ENCODE measurements at regions not wholly inside any gene's neighbourhood (a gene's known extent, or its start where the extent isn't known, plus 50 kb on each side); places are given as distances from the start of the nearest gene placed in this dataset.

DNA sequence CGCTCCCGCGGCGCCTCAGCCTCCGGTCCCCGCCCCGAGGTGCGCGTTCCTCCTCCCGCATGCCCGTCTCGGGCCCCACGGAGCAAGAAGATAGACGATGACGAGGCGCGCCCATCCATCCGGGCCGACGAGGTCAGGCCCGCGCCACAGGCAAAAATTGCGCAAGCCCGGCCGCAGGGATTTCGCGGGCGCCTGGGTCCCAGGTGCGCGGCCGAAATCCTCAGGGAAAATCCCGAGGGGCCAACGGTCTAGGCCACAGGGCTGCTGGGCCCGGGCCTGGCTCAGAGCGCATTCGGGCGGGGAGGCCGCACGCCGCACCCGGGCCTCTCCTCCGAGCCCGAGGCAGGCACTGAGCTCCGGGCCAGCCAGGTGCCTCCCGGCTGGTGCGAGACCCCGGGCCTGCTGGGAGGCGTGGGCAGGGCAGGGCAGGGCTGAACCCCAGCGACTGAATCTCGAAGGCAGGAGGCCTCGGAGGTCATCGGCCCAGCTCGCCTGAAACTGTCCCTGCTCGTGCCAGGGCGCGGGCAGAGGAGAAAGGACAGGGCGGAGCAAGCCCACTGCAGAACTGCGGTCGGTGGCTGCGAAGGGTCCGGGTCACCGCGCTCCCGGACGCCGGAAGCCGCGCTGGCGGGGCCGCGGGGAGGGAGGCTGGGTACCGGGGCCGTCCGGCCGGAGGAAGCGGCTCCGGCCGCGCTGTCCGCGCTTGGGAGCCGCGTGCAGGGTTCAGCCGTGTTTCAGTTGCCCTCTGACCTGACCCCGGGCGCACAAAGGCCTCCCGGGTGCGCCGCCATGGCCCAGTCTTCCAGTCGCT is 66.8 kb downstream of the FOXD1 start:
- peaks cover 90% of the 10 kb centered on the region for H3K27me3 ChIP-seq (ENCODE audit: insufficient read depth)
- H3K36me3 ChIP-seq (ENCODE audit: insufficient read depth): peaks cover 7% of the 10 kb centered on the region
- Mint-ChIP-seq H3K36me3 (ENCODE audit: low read depth) (peaks cover 21% of the 10 kb centered on the region), H3K9me3 (peaks cover 22% of the 10 kb centered on the region), H3K4me1 (peaks cover 37% of the 10 kb centered on the region), H3K27ac (no peak overlapping the region), H3K4me3 (peak overlapping the region; percentile 63), H3K27me3 (ENCODE audit: insufficient read depth, low read depth, poor library complexity) (peaks cover 74% of the 10 kb centered on the region)
- H3K9me2 ChIP-seq (ENCODE audit: insufficient read depth): no peaks in the 10 kb centered on the region
- no peak overlapping the region for H3K27ac ChIP-seq (ENCODE audit: low read depth)
- ATAC-seq (peak; percentile 60), DNase-seq (ENCODE audit: low spot score) (peak; percentile 53)
- TF ChIP-seq POLR2AphosphoS5 (IDR thresholded peaks at IDR 0.05; ENCODE audit: low read depth): no peak
- TF ChIP-seq EZH2 (IDR thresholded peaks at IDR 0.05; ENCODE audit: low read depth, unreplicated experiment): peak; percentile 26
- peaks cover 37% of the 10 kb centered on the region; the same call in 1 of the 2 replicates for H3K4me1 ChIP-seq (ENCODE audit: insufficient read depth)
- peak overlapping the region; percentile 85 for H3K4me2 ChIP-seq
- peak overlapping the region; percentile 97 for H2AFZ ChIP-seq
- no peaks in the 10 kb centered on the region for H3K79me2 ChIP-seq (replicated peaks; ENCODE audit: insufficient read depth)
- H3K4me3 ChIP-seq: peak overlapping the region; percentile 59
- H3F3A ChIP-seq (replicated peaks; ENCODE audit: low read depth): peaks cover 6% of the 10 kb centered on the region; the same call in 1 of the 2 replicates
- no peaks in the 10 kb centered on the region for H4K20me1 ChIP-seq (replicated peaks; ENCODE audit: insufficient read depth)

DNA sequence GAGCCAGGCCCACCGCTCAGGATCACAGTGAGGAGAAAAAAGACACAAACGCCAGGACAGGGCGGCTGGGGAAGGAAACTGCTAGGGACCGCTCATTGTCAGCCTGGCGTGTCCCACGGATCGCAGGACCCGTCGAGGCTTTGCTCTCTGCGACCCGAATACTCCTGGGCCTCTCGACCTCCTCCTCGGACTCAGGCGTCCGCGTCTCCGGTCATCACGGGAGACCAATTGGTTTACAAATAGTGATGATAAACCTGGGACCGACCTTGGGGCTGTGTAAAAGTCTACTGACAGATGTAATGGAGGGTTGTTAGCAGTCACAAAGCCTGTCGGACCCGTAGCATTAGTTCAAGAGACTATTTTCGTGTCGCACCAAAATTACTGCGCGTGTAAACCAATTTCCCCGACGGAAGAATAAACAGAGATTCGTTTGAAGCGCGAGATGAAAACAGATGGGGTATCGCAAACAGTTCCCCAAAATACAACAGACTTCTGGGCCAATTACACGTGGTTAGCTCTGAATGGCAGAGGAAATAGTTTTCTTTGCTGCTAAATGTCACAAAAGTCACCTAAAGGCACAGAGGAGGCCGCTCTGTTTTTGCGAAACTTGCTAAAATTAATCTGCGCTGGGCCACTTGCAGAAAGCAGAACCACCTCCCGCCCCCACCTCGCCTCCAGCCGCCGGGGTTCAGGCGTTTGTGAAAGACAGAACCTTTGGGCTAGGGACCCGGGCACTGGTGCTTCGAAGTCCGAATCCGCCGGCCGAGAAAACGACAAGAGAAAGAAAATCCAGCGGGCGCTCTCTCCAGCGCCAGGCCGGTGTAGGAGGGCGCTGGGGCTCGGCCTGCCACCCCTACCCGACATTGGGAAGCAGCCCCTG is 67.6 kb downstream of the FOXD1 start:
- DNase-seq (ENCODE audit: low spot score): peak; percentile 72

More for the DNA sequence above, 67.6 kb downstream of the FOXD1 start:
- Mint-ChIP-seq H3K27me3 (ENCODE audit: insufficient read depth, low read depth, poor library complexity) (peaks cover 76% of the 10 kb centered on the region), H3K9me3 (peaks cover 18% of the 10 kb centered on the region), H3K4me3 (peak overlapping the region; percentile 63), H3K27ac (no peak overlapping the region), H3K36me3 (ENCODE audit: low read depth) (peaks cover 17% of the 10 kb centered on the region), H3K4me1 (peaks cover 37% of the 10 kb centered on the region)
- TF ChIP-seq EZH2phosphoT487 (IDR thresholded peaks at IDR 0.05; ENCODE audit: unreplicated experiment) (peak; percentile 58), EZH2 (IDR thresholded peaks at IDR 0.05; ENCODE audit: low read depth, unreplicated experiment) (peak; percentile 96)
- TF ChIP-seq, protein P1, sequence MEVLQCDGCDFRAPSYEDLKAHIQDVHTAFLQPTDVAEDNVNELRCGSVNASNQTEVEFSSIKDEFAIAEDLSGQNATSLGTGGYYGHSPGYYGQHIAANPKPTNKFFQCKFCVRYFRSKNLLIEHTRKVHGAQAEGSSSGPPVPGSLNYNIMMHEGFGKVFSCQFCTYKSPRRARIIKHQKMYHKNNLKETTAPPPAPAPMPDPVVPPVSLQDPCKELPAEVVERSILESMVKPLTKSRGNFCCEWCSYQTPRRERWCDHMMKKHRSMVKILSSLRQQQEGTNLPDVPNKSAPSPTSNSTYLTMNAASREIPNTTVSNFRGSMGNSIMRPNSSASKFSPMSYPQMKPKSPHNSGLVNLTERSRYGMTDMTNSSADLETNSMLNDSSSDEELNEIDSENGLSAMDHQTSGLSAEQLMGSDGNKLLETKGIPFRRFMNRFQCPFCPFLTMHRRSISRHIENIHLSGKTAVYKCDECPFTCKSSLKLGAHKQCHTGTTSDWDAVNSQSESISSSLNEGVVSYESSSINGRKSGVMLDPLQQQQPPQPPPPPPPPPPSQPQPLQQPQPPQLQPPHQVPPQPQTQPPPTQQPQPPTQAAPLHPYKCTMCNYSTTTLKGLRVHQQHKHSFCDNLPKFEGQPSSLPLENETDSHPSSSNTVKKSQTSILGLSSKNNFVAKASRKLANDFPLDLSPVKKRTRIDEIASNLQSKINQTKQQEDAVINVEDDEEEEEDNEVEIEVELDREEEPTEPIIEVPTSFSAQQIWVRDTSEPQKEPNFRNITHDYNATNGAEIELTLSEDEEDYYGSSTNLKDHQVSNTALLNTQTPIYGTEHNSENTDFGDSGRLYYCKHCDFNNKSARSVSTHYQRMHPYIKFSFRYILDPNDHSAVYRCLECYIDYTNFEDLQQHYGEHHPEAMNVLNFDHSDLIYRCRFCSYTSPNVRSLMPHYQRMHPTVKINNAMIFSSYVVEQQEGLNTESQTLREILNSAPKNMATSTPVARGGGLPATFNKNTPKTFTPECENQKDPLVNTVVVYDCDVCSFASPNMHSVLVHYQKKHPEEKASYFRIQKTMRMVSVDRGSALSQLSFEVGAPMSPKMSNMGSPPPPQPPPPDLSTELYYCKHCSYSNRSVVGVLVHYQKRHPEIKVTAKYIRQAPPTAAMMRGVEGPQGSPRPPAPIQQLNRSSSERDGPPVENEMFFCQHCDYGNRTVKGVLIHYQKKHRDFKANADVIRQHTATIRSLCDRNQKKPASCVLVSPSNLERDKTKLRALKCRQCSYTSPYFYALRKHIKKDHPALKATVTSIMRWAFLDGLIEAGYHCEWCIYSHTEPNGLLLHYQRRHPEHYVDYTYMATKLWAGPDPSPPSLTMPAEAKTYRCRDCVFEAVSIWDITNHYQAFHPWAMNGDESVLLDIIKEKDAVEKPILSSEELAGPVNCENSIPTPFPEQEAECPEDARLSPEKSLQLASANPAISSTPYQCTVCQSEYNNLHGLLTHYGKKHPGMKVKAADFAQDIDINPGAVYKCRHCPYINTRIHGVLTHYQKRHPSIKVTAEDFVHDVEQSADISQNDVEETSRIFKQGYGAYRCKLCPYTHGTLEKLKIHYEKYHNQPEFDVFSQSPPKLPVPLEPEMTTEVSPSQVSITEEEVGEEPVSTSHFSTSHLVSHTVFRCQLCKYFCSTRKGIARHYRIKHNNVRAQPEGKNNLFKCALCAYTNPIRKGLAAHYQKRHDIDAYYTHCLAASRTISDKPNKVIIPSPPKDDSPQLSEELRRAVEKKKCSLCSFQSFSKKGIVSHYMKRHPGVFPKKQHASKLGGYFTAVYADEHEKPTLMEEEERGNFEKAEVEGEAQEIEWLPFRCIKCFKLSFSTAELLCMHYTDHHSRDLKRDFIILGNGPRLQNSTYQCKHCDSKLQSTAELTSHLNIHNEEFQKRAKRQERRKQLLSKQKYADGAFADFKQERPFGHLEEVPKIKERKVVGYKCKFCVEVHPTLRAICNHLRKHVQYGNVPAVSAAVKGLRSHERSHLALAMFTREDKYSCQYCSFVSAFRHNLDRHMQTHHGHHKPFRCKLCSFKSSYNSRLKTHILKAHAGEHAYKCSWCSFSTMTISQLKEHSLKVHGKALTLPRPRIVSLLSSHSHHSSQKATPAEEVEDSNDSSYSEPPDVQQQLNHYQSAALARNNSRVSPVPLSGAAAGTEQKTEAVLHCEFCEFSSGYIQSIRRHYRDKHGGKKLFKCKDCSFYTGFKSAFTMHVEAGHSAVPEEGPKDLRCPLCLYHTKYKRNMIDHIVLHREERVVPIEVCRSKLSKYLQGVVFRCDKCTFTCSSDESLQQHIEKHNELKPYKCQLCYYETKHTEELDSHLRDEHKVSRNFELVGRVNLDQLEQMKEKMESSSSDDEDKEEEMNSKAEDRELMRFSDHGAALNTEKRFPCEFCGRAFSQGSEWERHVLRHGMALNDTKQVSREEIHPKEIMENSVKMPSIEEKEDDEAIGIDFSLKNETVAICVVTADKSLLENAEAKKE (CRISPR knock-in tag; IDR thresholded peaks at IDR 0.05): no peak
- Histone ChIP-seq H3F3A (replicated peaks; ENCODE audit: low read depth) (peaks cover 6% of the 10 kb centered on the region; the same call in 1 of the 2 replicates), H3K79me2 (replicated peaks; ENCODE audit: insufficient read depth) (no peaks in the 10 kb centered on the region), H3K4me3 (peak overlapping the region; percentile 59), H4K20me1 (replicated peaks; ENCODE audit: insufficient read depth) (no peaks in the 10 kb centered on the region), H3K9me2 (ENCODE audit: insufficient read depth) (no peaks in the 10 kb centered on the region), H3K36me3 (ENCODE audit: insufficient read depth) (peaks cover 7% of the 10 kb centered on the region), H3K27me3 (ENCODE audit: insufficient read depth) (peaks cover 98% of the 10 kb centered on the region), H3K4me1 (ENCODE audit: insufficient read depth) (peaks cover 37% of the 10 kb centered on the region; the same call in 1 of the 2 replicates), H3K27ac (ENCODE audit: low read depth) (no peak overlapping the region), H2AFZ (peak overlapping the region; percentile 97), H3K4me2 (peak overlapping the region; percentile 85)
- peak; percentile 41 for ATAC-seq
